ENCODE measurements at regions not wholly inside any gene's neighbourhood (a gene's known extent, or its start where the extent isn't known, plus 50 kb on each side); places are given as distances from the start of the nearest gene placed in this dataset.

GRCh38 chr20:51898788-51899187 lies 96.5 kb upstream of the SALL4 start:
- Histone ChIP-seq H3K9me3 (no peaks in the 10 kb centered on the region), H3K4me1 (no peaks in the 10 kb centered on the region), H3K27me3 (no peaks in the 10 kb centered on the region), H3K36me3 (no peaks in the 10 kb centered on the region), H3K27ac (no peak overlapping the region), H3K4me3 (no peak overlapping the region)
- no peak for TF ChIP-seq CTCF (IDR thresholded peaks at IDR 0.05)
- no peak for DNase-seq (ENCODE audit: low spot score)

- Histone ChIP-seq H3K4me1 (no peaks in the 10 kb centered on the region), H3K36me3 (no peaks in the 10 kb centered on the region), H3K4me3 (no peak overlapping the region), H3K9me3 (no peaks in the 10 kb centered on the region), H3K27ac (no peak overlapping the region), H3K27me3 (no peaks in the 10 kb centered on the region)
- no peak for TF ChIP-seq CTCF (IDR thresholded peaks at IDR 0.05)
- DNase-seq (ENCODE audit: low spot score): no peak
Measured at GRCh38 chr20:51894619-51895018, 92.3 kb upstream of the SALL4 start.

DNA sequence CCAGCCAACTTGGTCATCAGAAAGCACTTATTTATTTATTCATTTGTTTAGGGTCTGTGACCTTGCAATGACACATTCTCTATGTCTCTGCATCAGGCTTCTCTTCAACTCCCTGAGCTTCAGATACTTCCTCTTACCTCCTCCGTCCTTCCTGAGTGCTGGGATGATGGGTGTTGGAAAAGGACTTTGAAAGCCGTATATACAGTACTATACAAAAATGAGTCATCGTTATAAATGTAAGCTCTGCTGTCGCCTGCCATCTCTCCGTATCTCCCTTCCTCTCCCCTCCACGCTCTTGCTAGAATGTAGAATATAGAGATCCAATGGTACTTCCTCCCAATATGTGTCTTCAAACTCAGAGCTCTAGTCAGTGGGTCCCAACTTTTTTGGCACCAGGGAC lies 91.9 kb upstream of the SALL4 start:
- no peak for TF ChIP-seq CTCF (IDR thresholded peaks at IDR 0.05)
- no peaks in the 10 kb centered on the region for H3K9me3 ChIP-seq
- no peak overlapping the region for H3K4me3 ChIP-seq
- no peaks in the 10 kb centered on the region for H3K36me3 ChIP-seq
- no peaks in the 10 kb centered on the region for H3K4me1 ChIP-seq
- H3K27ac ChIP-seq: no peak overlapping the region
- DNase-seq (ENCODE audit: low spot score): no peak
- H3K27me3 ChIP-seq: no peaks in the 10 kb centered on the region

DNA sequence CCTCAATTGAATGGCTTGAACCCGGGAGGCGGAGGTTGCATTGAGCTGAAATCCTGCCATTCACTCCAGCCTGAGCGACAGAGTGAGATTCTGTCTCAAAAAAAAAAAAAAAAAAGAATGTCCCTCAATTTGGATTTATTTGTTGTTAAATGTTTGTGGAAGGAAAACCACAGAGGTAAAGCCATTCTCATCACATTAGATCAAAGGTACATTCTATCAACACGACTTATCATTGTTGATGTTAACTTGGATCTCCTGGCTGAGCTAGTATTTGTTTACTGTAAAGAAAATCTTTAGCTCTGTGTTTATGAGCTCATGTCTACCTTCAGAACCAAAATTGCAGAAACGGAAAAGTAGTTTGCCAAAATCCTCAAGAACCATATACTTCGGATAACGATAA lies 91.4 kb upstream of the SALL4 start:
- TF ChIP-seq CTCF (IDR thresholded peaks at IDR 0.05): no peak
- H3K27me3 ChIP-seq: no peaks in the 10 kb centered on the region
- DNase-seq (ENCODE audit: low spot score): no peak
- H3K9me3 ChIP-seq: no peaks in the 10 kb centered on the region
- H3K36me3 ChIP-seq: no peaks in the 10 kb centered on the region
- H3K4me1 ChIP-seq: no peaks in the 10 kb centered on the region
- no peak overlapping the region for H3K4me3 ChIP-seq
- no peak overlapping the region for H3K27ac ChIP-seq

DNA sequence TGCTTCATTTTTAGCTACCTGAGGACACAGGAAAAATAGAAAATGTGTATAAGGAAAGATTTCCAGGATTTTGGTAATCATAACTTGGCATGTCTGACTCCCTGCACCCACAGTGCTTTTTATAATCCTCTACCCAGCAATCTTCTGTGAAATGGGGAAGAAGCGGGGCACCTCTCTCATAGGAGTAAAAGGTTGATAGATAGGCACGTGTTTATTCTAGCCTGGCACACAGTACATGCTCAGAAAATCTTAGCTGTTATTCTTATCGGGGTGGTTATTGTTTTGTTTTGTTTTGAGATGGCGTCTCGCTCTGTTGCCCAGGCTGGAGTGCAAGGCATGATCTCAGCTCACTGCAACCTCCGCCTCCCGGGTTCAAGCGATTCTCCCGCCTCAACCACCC lies 87.7 kb upstream of the SALL4 start:
- DNase-seq (ENCODE audit: low spot score): no peak
- Histone ChIP-seq H3K27me3 (no peaks in the 10 kb centered on the region), H3K4me1 (no peaks in the 10 kb centered on the region), H3K27ac (no peak overlapping the region), H3K9me3 (no peaks in the 10 kb centered on the region), H3K36me3 (no peaks in the 10 kb centered on the region), H3K4me3 (no peak overlapping the region)
- TF ChIP-seq CTCF (IDR thresholded peaks at IDR 0.05): no peak

DNA sequence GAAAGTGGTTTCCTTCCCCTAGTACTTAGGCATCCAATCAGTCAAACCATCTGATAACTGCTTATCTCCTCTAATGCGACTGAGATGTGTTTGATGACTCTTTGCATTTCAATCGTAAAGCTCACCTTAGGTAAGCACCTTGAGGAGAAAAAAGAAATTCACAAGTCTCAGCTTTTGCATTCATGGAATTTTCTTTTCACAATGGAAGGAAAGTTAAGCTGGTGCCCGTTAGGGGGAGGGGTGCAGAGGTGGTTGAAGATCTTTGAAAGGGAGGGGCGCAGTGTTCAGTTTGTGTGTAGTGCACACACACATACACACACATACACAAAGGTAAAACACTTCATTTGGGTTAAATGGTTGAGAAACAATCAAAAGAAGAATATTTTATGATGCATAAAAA lies 87.1 kb upstream of the SALL4 start:
- Histone ChIP-seq H3K27ac (no peak overlapping the region), H3K36me3 (no peaks in the 10 kb centered on the region), H3K4me1 (no peaks in the 10 kb centered on the region), H3K9me3 (no peaks in the 10 kb centered on the region), H3K4me3 (no peak overlapping the region), H3K27me3 (no peaks in the 10 kb centered on the region)
- DNase-seq (ENCODE audit: low spot score): no peak
- no peak for TF ChIP-seq CTCF (IDR thresholded peaks at IDR 0.05)
